SK-N-SH treated with all-trans-retinoic acid at 6 μM for 48 hours (cell line): ENCODE measurements at regions not wholly inside any gene's neighbourhood (a gene's known extent, or its start where the extent isn't known, plus 50 kb on each side); places are given as distances from the start of the nearest gene placed in this dataset.

Source experiments
- ATAC-seq: fragments of 200-7000 bp; cut with Tn5 transposase; 3 replicates; pipeline ENCODE4 v1.9.1; 2020; ENCODE audit warnings: mild to moderate bottlenecking, moderate library complexity
- ESRRG ChIP-seq: fragments of 250-450 bp; sonication (Bioruptor Pico); IDR thresholded peaks from 2 replicates; pipeline ENCODE4 v1.6.1; 2021; ENCODE audit warnings: mild to moderate bottlenecking
- GLIS3 ChIP-seq: fragments of 250-450 bp; sonication (Bioruptor Pico); IDR thresholded peaks from 2 replicates; pipeline ENCODE4 v1.5.0; 2020; ENCODE audit warnings: mild to moderate bottlenecking, moderate library complexity
- ISL1 ChIP-seq: fragments of 250-450 bp; sonication (Bioruptor Pico); IDR thresholded peaks from 2 replicates; pipeline ENCODE4 v2.1.2; 2022; ENCODE audit warnings: mild to moderate bottlenecking, moderate library complexity
- PPARA ChIP-seq: fragments of 250-450 bp; sonication (Bioruptor Pico); IDR thresholded peaks from 2 replicates; pipeline ENCODE4 v1.5.0; 2020; ENCODE audit warnings: mild to moderate bottlenecking, borderline replicate concordance
- TCF4 ChIP-seq: fragments of 250-450 bp; sonication (Bioruptor Pico); IDR thresholded peaks from 2 replicates; pipeline ENCODE4 v1.8.0; 2021; ENCODE audit warnings: mild to moderate bottlenecking, moderate library complexity, borderline replicate concordance
- TOX ChIP-seq: fragments of 250-450 bp; sonication (Bioruptor Pico); IDR thresholded peaks from 2 replicates; pipeline ENCODE4 v1.8.0; 2021; ENCODE audit warnings: mild to moderate bottlenecking, moderate library complexity, borderline replicate concordance
- ZC3H10 ChIP-seq: fragments of 250-450 bp; sonication (Bioruptor Pico); IDR thresholded peaks from 2 replicates; pipeline ENCODE4 v1.5.1; 2021; ENCODE audit warnings: mild to moderate bottlenecking, moderate library complexity
- ZFP30 ChIP-seq: fragments of 450-650 bp; formaldehyde crosslinking; IDR thresholded peaks from 2 replicates; pipeline ENCODE4 v1.5.0; 2022; ENCODE audit warnings: mild to moderate bottlenecking, moderate library complexity
- ZNF565 ChIP-seq: fragments of 450-650 bp; formaldehyde crosslinking; conservative IDR thresholded peaks from 2 replicates; pipeline ENCODE4 v1.5.0; 2020; ENCODE audit warnings: low read depth, mild to moderate bottlenecking, moderate library complexity
- ZNF70 ChIP-seq: fragments of 450-650 bp; formaldehyde crosslinking; IDR thresholded peaks from 2 replicates; pipeline ENCODE4 v1.5.0; 2020; ENCODE audit warnings: mild to moderate bottlenecking, moderate library complexity
- ZNF8 ChIP-seq: fragments of 450-650 bp; formaldehyde crosslinking; IDR thresholded peaks from 2 replicates; pipeline ENCODE4 v1.5.0; 2020; ENCODE audit warnings: mild to moderate bottlenecking, moderate library complexity
- TF ChIP-seq, protein P1 (sequence below): fragments of 250-450 bp; sonication (Bioruptor Pico); IDR thresholded peaks from 2 replicates; pipeline ENCODE4 v1.8.0; 2020; ENCODE audit warnings: mild to moderate bottlenecking, moderate library complexity, borderline replicate concordance
- TF ChIP-seq, protein P2 (sequence below): fragments of 250-450 bp; sonication (Bioruptor Pico); IDR thresholded peaks from 2 replicates; pipeline ENCODE4 v1.5.0; 2020; ENCODE audit warnings: mild to moderate bottlenecking, moderate library complexity
- TF ChIP-seq, protein P3 (sequence below): fragments of 250-450 bp; sonication (Bioruptor Pico); IDR thresholded peaks from 2 replicates; pipeline ENCODE4 v1.5.1; 2020; ENCODE audit warnings: low read depth, mild to moderate bottlenecking, moderate library complexity
- TF ChIP-seq, protein P4 (sequence below): fragments of 250-450 bp; sonication (Bioruptor Pico); IDR thresholded peaks from 2 replicates; pipeline ENCODE4 v1.8.0; 2021; ENCODE audit warnings: low read depth, mild to moderate bottlenecking, moderate library complexity, borderline replicate concordance
- TF ChIP-seq, protein P5 (sequence below): fragments of 250-450 bp; sonication (Bioruptor Pico); IDR thresholded peaks from 2 replicates; pipeline ENCODE4 v1.5.1; 2021; ENCODE audit warnings: mild to moderate bottlenecking, moderate library complexity

DNA sequence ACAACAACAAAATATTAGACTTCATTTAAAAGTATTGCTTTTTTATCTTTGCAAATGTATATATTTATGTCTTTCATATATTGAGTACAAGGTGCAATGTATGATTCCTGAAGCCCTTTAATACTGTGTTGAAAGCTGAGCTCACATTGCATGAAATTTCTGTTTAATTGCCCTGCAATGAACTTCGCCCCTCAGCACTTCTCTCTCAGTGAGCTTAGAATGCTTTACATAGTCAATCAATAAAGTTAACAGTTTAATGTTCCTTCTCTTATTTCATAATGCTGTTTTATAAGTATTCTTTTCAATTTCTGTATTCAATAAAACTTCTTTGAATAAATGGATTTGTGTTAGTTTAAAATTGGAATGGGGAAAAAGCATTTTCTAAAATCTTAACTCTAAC, 607.1 kb downstream of the SOX5 start:
- TF ChIP-seq, protein P1, sequence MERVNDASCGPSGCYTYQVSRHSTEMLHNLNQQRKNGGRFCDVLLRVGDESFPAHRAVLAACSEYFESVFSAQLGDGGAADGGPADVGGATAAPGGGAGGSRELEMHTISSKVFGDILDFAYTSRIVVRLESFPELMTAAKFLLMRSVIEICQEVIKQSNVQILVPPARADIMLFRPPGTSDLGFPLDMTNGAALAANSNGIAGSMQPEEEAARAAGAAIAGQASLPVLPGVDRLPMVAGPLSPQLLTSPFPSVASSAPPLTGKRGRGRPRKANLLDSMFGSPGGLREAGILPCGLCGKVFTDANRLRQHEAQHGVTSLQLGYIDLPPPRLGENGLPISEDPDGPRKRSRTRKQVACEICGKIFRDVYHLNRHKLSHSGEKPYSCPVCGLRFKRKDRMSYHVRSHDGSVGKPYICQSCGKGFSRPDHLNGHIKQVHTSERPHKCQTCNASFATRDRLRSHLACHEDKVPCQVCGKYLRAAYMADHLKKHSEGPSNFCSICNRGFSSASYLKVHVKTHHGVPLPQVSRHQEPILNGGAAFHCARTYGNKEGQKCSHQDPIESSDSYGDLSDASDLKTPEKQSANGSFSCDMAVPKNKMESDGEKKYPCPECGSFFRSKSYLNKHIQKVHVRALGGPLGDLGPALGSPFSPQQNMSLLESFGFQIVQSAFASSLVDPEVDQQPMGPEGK, result no peak
- TF ChIP-seq ZNF70 (CRISPR knock-in tag) (no peak), ZFP30 (CRISPR knock-in tag) (no peak), PPARA (no peak), TCF4 (CRISPR knock-in tag) (no peak), ZNF565 (no peak)
- TF ChIP-seq, protein P2, sequence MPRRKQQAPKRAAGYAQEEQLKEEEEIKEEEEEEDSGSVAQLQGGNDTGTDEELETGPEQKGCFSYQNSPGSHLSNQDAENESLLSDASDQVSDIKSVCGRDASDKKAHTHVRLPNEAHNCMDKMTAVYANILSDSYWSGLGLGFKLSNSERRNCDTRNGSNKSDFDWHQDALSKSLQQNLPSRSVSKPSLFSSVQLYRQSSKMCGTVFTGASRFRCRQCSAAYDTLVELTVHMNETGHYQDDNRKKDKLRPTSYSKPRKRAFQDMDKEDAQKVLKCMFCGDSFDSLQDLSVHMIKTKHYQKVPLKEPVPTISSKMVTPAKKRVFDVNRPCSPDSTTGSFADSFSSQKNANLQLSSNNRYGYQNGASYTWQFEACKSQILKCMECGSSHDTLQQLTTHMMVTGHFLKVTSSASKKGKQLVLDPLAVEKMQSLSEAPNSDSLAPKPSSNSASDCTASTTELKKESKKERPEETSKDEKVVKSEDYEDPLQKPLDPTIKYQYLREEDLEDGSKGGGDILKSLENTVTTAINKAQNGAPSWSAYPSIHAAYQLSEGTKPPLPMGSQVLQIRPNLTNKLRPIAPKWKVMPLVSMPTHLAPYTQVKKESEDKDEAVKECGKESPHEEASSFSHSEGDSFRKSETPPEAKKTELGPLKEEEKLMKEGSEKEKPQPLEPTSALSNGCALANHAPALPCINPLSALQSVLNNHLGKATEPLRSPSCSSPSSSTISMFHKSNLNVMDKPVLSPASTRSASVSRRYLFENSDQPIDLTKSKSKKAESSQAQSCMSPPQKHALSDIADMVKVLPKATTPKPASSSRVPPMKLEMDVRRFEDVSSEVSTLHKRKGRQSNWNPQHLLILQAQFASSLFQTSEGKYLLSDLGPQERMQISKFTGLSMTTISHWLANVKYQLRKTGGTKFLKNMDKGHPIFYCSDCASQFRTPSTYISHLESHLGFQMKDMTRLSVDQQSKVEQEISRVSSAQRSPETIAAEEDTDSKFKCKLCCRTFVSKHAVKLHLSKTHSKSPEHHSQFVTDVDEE (CRISPR knock-in tag), result no peak
- TF ChIP-seq, protein P3, sequence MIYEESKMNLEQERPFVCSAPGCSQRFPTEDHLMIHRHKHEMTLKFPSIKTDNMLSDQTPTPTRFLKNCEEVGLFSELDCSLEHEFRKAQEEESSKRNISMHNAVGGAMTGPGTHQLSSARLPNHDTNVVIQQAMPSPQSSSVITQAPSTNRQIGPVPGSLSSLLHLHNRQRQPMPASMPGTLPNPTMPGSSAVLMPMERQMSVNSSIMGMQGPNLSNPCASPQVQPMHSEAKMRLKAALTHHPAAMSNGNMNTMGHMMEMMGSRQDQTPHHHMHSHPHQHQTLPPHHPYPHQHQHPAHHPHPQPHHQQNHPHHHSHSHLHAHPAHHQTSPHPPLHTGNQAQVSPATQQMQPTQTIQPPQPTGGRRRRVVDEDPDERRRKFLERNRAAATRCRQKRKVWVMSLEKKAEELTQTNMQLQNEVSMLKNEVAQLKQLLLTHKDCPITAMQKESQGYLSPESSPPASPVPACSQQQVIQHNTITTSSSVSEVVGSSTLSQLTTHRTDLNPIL, result no peak
- TF ChIP-seq, all 23 proteins: peak for 0

DNA sequence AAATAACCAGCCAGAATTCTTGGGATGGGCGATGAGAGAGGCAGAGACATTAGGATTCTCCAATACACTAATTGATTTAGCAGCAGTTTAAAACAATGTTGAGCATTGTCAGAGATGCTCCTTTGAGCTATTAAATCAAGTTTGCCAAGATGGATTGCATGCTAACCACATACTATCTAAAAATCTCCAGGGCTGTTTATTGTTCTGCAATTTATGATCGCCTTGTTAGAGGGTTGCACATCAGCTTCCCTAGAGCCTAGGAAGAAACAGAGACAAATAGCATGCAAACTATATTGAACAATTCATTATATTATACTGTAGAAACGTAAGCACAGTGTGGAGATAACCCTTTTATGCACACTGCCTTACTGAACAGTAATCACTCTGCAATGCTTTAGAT, 599.9 kb downstream of the SOX5 start:
- peak; percentile 51 for TF ChIP-seq ISL1 (CRISPR knock-in tag)
- TF ChIP-seq, protein P2 (CRISPR knock-in tag), result peak; percentile 14; the same call in 1 of the 2 replicates
- TF ChIP-seq ZNF8 (CRISPR knock-in tag), result no peak
- no peak for ATAC-seq

More for the DNA sequence above, 607.1 kb downstream of the SOX5 start:
- ATAC-seq, result no peak

DNA sequence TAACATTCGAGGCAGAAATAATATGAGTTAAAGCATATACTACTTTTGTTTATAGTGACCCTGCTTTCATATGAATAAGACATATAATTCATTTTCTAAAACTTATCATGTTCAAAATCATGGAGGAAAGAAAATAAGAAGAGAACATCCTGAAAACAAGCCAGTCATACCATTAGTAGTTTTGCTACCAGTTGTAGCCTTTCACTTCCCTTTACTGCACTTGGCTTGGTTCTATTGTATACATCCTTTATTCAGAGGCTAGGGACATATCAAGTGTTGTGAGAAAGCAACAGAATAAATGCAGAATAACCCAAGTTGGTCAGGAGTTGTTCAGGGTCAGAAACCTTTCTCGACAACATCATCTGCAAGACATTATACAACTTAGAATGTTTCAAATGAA, 598.7 kb downstream of the SOX5 start:
- no peak for ATAC-seq

DNA sequence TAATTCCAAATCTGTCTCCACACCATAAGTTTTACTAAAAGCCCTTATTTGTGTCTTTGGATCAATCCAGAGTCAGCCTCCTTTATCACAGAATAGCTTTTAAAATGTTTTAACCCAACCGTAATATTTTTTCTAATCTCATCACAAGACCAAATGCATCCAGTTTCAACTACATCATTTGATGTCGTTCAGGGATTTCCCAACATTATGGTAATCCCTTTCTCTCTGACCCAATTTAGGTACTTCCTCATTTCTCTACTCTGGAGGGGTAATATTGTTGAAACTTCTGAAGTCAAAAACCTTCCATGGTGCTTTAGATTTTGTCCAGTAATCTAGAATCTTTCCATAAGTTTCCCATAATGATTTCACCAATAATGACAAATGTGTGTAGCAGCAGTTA, 596.8 kb downstream of the SOX5 start:
- ATAC-seq, result no peak
- TF ChIP-seq, protein P4, sequence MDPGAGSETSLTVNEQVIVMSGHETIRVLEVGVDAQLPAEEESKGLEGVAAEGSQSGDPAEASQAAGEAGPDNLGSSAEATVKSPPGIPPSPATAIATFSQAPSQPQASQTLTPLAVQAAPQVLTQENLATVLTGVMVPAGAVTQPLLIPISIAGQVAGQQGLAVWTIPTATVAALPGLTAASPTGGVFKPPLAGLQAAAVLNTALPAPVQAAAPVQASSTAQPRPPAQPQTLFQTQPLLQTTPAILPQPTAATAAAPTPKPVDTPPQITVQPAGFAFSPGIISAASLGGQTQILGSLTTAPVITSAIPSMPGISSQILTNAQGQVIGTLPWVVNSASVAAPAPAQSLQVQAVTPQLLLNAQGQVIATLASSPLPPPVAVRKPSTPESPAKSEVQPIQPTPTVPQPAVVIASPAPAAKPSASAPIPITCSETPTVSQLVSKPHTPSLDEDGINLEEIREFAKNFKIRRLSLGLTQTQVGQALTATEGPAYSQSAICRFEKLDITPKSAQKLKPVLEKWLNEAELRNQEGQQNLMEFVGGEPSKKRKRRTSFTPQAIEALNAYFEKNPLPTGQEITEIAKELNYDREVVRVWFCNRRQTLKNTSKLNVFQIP (CRISPR knock-in tag), result no peak
- TF ChIP-seq PPARA, result no peak
- TF ChIP-seq, protein P5, sequence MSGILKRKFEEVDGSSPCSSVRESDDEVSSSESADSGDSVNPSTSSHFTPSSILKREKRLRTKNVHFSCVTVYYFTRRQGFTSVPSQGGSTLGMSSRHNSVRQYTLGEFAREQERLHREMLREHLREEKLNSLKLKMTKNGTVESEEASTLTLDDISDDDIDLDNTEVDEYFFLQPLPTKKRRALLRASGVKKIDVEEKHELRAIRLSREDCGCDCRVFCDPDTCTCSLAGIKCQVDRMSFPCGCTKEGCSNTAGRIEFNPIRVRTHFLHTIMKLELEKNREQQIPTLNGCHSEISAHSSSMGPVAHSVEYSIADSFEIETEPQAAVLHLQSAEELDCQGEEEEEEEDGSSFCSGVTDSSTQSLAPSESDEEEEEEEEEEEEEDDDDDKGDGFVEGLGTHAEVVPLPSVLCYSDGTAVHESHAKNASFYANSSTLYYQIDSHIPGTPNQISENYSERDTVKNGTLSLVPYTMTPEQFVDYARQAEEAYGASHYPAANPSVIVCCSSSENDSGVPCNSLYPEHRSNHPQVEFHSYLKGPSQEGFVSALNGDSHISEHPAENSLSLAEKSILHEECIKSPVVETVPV (CRISPR knock-in tag), result no peak
- TF ChIP-seq ZNF8 (CRISPR knock-in tag), result no peak
- no peak for TF ChIP-seq GLIS3 (CRISPR knock-in tag)
- TF ChIP-seq ESRRG (CRISPR knock-in tag), result no peak
- TF ChIP-seq, protein P1, result no peak

More for the DNA sequence above, 598.7 kb downstream of the SOX5 start:
- TF ChIP-seq, protein P4 (CRISPR knock-in tag), result no peak
- TF ChIP-seq, protein P5 (CRISPR knock-in tag), result no peak
- TF ChIP-seq ZFP30 (CRISPR knock-in tag) (no peak), TCF4 (CRISPR knock-in tag) (no peak), TOX (CRISPR knock-in tag) (no peak), ZC3H10 (no peak), ZNF8 (CRISPR knock-in tag) (no peak)
